ENCODE measurements at regions not wholly inside any gene's neighbourhood (a gene's known extent, or its start where the extent isn't known, plus 50 kb on each side); places are given as distances from the start of the nearest gene placed in this dataset.
"Not testable (repeated sequence)": the region's sequence is repeated elsewhere in the genome, so short reads cannot be mapped to it uniquely, and the experiment has no call there.

GRCh38 chr4:147151763-147152162 is 206.1 kb upstream of the TTC29 start:
- no peak overlapping the region for H3K4me3 ChIP-seq (ENCODE audit: low read length)
- TF ChIP-seq, protein P1, sequence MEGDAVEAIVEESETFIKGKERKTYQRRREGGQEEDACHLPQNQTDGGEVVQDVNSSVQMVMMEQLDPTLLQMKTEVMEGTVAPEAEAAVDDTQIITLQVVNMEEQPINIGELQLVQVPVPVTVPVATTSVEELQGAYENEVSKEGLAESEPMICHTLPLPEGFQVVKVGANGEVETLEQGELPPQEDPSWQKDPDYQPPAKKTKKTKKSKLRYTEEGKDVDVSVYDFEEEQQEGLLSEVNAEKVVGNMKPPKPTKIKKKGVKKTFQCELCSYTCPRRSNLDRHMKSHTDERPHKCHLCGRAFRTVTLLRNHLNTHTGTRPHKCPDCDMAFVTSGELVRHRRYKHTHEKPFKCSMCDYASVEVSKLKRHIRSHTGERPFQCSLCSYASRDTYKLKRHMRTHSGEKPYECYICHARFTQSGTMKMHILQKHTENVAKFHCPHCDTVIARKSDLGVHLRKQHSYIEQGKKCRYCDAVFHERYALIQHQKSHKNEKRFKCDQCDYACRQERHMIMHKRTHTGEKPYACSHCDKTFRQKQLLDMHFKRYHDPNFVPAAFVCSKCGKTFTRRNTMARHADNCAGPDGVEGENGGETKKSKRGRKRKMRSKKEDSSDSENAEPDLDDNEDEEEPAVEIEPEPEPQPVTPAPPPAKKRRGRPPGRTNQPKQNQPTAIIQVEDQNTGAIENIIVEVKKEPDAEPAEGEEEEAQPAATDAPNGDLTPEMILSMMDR (conservative IDR thresholded peaks at IDR 0.05; ENCODE audit: low read depth, low read length): no peak
- no peak for DNase-seq (ENCODE audit: low read depth)

DNA sequence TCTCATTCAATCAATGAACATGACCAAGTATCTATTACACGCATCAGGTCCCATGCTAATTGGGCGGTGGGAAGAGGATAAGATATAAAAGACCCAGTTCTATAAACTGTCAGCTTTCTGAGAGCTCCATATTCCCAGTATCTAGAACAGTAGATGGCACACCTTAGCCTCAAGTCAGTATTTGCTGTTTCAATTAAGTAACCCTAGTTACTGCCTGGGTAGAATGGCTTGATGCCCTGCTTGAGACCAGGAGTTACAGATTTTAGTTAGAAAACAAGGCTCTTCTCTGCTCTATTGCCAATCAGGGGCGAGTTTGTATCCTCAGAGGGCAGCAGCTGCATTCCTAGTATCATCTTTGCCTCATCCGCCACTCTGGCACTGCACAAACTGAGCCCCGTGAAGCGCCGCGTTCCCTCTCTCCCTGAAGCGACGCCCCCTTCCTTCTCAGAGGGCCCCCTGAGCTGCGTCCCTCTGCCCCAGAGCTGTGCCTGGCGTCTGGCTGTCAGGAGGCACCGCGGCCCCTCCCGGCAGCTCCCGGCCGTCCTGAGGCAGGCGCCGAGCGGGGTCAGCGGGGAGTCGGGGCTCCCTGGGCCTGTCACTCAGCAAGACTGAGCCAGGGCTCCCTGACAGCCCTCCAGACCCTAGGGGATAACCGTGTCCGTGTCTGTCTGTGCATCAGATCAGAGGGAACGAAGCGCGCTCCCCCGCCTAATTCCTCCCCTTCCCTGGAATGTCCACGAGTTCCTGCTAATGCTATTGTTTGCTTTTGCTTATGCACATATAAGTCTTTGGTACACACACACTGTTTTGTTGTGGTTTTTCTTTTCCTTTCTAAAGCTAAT is 212.4 kb upstream of the TTC29 start:
- peak; percentile 60 for DNase-seq (ENCODE audit: low read depth)
- TF ChIP-seq, protein P1 (conservative IDR thresholded peaks at IDR 0.05; ENCODE audit: low read depth, low read length): peak; percentile 1
- H3K4me3 ChIP-seq (ENCODE audit: low read length): peak overlapping the region; percentile 56

DNA sequence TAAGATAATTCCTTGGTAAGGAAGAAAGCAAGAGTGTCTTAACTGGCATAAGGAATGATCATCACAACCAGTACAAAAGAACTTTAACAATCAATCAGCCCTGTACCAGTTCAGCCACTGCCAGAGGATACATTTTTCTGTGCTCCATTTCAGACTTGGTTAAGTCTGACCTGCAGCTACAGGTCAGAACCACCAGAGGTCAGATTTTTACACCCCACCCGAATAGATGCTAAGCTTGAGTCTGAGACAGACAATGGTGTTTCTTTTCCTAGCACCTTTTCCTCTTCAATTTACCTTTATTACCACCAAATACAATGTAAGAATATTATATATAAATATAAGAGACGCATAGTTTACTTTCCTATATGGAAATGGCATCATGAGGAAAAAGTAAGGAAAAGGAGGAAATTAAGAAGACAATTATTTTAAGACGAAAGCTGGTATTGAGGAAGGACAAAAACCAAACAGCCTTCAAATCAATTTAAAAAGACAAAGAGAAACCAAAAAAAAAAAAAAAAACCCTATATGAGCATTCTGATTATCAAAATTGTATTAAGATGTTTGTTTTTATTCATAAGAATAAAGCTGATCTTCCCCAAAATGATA is 215.3 kb upstream of the TTC29 start:
- DNase-seq (ENCODE audit: low read depth): no peak
- TF ChIP-seq, protein P1 (conservative IDR thresholded peaks at IDR 0.05; ENCODE audit: low read depth, low read length): peak; percentile 83
- no peak overlapping the region for H3K4me3 ChIP-seq (ENCODE audit: low read length)

DNA sequence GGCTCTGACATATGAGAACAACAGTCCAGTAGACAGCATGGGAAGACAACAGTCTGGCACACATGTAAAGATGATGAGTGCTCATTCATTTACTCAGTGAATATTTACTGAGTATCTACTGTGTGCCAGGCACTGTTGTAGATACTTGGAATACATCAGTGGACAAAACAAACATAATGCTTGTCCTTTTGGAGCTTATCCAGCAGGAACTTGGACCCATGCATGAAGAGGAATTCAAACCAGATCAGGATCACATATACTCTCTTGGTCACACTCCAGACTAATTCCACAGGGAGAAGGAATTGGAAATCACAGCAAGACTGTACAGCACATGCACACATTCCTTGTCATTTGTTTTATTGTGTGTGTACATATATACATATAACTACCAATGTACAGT is 217.6 kb upstream of the TTC29 start:
- H3K4me3 ChIP-seq (ENCODE audit: low read length): no peak overlapping the region
- TF ChIP-seq, protein P1 (conservative IDR thresholded peaks at IDR 0.05; ENCODE audit: low read depth, low read length): no peak
- no peak for DNase-seq (ENCODE audit: low read depth)

- not testable (repeated sequence) for H3K4me3 ChIP-seq (ENCODE audit: low read length); DNase-seq (ENCODE audit: low read depth)
Observed at GRCh38 chr4:147168200-147168599, 222.5 kb upstream of the TTC29 start.

GRCh38 chr4:147173322-147173721 is 227.7 kb upstream of the TTC29 start:
- DNase-seq (ENCODE audit: low read depth): no peak
- TF ChIP-seq, protein P1 (conservative IDR thresholded peaks at IDR 0.05; ENCODE audit: low read depth, low read length): no peak
- no peak overlapping the region for H3K4me3 ChIP-seq (ENCODE audit: low read length)

DNA sequence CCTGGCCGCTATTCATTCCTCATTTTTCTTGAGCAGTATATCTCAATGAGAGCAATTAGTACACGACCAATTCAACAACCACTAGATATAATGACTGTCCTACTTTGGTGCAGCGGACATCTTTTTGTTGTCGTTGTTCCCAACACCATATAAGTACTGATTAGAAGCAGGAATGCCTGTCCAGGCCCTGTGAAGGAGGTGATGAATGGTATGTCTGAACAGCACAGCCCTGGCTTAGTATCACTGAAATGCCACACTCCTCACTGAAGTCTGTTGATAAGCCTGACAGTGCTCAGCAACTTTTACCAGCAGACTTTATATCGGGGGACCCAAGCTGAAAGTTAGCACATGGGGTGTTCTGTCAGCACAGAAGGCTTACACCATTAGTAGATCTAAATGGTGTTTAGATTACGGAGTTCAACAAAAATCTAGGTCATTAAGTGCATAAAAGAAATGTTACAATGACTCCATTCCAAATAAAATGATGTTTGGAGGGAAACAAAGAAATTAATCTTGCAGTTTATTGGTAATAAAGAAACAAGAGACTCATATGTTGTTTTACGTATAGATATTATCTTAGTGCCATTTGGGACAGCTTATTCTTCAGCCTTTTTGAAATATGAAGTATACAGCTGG is 228.3 kb upstream of the TTC29 start:
- TF ChIP-seq, protein P1 (conservative IDR thresholded peaks at IDR 0.05; ENCODE audit: low read depth, low read length): no peak
- no peak for DNase-seq (ENCODE audit: low read depth)
- H3K4me3 ChIP-seq (ENCODE audit: low read length): no peak overlapping the region

Data from retinal pigment epithelial cell (primary cell).